GM21528 (cell line): ENCODE measurements at regions not wholly inside any gene's neighbourhood (a gene's known extent, or its start where the extent isn't known, plus 50 kb on each side); places are given as distances from the start of the nearest gene placed in this dataset.
"Not testable (repeated sequence)": the region's sequence is repeated elsewhere in the genome, so short reads cannot be mapped to it uniquely, and the experiment has no call there.

Source experiments
- ATAC-seq: cut with Tn5 transposase; IDR thresholded peaks from one replicate; pipeline ENCODE4 v1.9.1; 2021; ENCODE audit warnings: mild to moderate bottlenecking, moderate library complexity; ENCODE audit not compliant: unreplicated experiment, low FRiP score

- ATAC-seq: no peak
These were observed 105.9 kb downstream of the IL12A start for GRCh38 chr3:160094562-160094961.

DNA sequence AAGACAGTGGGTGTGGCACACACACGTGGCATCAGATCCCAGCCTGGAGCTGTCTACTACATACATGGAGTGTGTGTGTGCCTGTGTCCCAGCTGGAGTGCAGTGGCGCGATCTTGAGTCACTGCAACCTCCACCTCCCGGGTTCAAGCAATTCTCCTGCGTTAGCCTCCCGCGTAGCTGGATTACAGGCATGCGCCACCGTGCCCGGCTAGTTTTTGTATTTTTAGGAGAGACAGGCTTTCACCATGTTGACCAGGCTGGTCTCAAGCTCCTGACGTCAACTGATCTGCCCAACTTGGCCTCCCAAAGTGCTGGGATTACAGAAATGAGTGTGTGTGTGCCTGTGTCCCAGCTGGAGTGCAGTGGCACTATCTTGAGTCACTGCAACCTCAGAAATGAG lies 108.8 kb downstream of the IL12A start:
- ATAC-seq: no peak

DNA sequence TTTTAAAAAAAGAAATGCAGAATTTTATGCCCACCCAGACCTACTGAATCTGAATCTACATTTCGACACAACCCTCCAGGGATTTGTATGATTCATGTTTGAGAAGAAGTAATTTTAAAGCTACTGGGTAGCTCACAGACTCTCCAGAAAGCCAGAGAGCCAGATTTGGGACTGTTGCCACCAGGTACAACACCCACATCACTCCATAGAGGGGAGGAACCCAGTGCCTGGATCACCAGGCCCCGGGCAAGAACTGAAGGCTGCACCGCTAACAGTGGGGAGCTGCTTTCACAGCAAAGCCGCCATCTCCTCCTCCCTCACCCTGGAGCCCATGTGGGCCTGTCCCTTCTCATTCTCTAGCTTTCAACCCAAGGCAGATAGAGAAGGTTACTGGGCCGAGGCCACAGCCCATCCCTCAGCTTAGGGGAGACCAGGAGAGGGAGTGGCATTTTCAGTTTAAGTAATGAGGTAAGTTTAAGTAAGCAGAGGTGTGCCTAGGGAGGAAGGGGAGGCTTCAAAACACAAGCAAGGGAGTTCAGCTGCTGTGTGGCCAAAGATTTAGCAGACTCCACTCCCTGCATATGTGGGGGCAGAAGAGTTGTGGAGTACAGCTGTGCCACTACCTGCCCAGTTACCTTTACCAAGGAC lies 109.8 kb downstream of the IL12A start:
- ATAC-seq: no peak

DNA sequence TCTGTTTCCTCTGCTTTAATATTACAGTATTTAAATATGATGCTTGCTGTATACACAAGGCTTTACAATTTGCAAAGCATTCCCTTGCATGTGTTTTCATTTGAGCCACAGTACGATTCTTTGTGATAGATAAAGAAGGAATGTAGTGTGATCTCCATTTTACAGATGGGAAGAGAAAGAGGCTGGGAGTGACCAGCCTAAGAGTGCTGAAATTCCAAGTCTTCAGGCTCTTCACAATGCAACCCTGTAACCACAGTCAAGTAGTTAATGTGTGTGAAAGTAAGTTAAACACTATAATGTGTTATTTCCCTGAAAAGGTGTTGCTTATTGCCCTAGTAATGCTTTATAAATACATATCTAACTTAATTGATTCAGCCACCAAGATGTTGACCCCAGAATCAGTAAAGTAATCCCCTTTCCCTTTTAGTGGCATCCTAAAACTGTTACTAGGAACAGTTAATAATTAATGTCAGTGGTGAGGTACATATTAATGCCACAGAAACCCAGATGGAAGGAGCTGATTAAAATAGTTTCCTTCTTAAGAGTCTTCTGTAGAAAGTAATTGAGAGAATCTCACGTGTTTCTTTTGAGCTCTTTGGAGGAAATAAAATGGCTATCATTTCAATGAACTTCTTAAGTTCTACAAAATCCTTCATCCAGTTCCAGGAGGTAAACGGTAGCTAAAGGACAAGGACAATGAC lies 110.4 kb downstream of the IL12A start:
- no peak for ATAC-seq

DNA sequence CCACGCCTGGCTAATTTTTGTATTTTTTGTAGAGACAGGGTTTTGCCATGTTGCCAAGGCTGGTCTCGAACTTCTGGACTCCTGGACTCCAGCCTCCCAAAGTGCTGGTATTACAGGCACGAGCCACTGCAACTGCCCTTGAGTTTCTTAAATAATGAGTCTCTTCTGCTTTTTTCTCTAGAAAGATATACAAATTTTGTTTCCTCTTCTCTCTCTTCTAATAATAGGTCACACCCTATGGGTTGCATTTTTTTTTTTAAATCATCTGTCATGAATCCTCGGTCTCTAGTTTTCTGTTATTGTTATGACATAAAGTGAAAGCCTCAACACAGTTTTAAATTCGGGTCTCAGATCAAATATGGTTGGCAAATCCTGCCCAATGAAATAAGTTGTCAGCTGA lies 111.2 kb downstream of the IL12A start:
- ATAC-seq: peak; percentile 52

- no peak for ATAC-seq
These were observed 112.0 kb downstream of the IL12A start for GRCh38 chr3:160100610-160101009.

GRCh38 chr3:160102001-160102400 lies 113.4 kb downstream of the IL12A start:
- ATAC-seq: not testable (repeated sequence)

GRCh38 chr3:160103397-160103796 lies 114.8 kb downstream of the IL12A start:
- no peak for ATAC-seq

DNA sequence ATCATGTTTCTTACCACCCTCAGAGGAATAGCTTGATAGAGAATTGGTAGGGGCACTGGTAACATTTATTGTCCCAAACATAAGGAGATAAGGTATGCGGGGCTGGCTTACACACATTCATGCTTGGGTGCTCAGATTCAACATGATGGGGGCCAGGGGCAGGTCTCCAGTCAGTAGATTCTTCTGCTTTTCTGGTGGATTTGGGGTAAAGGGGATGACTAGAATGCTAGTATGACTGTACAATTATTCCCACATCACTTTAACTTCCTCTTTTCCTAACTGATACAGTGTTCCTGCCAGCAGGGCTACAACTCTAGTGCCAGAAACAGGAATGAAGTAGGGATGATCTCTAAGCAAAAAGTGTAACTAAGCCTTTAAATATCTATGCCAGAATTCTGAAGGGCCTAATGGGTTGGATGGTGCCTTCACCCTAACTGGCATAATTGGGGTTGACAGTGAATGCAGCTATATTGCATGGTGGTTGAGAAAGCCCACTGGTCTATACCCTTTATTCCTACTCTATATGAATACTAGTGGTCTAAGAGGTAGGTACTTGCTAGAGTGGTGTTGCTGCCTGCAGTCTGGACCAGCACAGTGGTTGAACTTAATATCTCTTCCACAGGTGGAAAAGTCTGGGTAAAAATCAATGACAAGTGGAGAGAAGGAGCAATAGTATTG lies 117.4 kb downstream of the IL12A start:
- ATAC-seq: no peak

DNA sequence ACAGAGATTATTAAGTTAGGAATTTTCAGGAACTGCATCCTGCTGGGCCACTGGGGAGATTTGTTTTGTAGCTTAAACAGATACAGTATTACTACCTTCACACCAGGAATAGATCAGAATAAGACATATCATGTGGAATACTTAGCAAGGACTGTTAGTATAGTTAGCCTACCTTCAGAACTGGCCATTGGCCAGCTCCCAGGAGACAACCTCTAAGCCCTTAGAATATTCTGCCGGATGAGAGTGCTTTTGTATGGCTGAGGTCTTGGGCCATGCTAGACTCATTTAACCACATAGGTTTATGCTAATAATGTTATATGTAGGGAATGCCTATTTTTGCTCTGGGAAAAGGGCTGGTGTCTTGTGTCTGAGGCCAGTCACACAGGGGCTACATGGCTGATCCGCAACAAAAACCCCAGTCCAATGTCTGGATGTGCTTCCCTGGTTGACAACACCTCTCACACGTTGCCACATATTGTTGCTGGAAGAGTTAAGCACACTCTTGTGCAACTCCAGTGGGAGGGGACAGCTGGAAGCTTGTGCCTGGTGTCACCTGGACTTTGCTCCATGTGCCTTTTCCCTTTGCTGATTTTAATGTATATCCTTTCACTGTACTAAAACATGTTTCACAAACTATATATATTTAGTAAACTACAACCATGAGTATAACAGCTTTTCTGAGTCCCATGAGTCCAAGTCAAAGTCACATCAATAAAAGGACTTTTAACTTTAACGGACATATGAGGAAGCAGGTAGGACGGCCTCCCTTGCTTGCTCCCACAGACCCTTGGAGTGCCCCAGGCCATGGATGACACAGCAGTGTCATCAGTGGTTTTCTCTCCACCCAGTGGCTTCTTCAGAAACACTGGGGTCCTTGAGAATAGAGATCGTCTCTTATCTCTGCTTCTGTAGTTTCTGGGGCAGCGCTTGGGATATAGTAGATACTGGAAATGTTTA lies 118.0 kb upstream of the C3orf80 start:
- no peak for ATAC-seq

- ATAC-seq: no peak
These were observed 116.9 kb upstream of the C3orf80 start for GRCh38 chr3:160108362-160108761.

- ATAC-seq: no peak
These were observed 112.7 kb upstream of the C3orf80 start for GRCh38 chr3:160112481-160112880.

DNA sequence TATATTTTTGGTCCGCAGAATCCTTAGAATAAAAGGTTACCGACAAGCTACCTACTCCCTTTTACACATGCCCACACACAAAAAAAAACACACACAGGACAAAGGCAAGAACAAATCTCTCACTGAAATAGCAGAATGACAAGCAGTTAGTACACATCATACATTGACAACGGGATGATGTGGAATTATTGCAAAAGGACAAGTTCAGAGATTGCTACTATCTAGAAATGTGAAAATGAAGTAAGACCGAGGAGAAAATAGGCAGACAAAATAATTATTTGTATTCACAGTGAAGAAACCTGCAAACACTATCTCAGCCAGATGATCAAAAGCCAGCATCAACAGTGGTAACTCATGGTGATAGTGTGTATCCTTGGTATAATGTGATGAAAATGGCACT lies 112.2 kb upstream of the C3orf80 start:
- no peak for ATAC-seq

GRCh38 chr3:160114355-160114995 lies 110.7 kb upstream of the C3orf80 start:
- ATAC-seq: no peak

GRCh38 chr3:160115387-160115786 lies 109.8 kb upstream of the C3orf80 start:
- no peak for ATAC-seq

GRCh38 chr3:160124224-160124623 lies 101.0 kb upstream of the C3orf80 start:
- ATAC-seq: no peak

DNA sequence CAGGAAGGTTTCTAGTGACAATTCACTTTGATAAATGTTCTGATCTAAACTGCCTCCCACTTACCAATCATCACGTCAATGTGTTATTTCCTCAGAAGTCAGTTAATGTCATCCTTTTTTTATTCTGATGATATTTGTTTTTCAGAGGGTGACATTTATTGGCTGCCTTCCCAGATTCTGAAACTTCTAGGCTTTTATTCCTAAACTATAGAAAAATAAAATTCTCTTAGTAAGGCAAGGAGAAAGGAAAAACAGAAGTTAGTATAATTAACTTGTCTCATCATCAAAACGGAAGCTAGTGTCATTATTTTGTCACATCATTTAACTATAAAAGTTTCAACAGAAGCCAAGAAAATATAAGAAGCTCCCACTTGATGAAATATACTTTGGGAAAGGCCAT lies 100.0 kb upstream of the C3orf80 start:
- no peak for ATAC-seq

GRCh38 chr3:160126051-160126450 lies 99.2 kb upstream of the C3orf80 start:
- no peak for ATAC-seq

DNA sequence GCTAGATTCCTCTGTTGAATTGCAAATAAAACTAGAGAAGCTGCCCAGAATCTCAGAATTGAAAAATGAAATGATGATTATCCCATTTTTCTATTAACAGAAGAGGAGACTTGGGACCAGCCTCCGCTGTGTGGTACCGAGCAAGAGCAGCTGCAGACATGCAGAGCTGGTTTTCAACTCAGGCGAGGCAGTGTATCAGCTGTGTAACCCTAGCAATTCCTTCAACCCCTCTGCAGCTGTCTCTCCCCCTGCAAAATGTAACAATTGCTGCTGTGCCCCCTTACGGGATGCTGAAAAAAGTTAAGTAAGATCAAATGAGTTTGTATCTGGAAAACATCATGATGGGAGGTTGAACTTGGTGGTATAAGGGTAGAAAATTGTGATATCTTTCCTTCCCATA lies 98.5 kb upstream of the C3orf80 start:
- ATAC-seq: no peak

DNA sequence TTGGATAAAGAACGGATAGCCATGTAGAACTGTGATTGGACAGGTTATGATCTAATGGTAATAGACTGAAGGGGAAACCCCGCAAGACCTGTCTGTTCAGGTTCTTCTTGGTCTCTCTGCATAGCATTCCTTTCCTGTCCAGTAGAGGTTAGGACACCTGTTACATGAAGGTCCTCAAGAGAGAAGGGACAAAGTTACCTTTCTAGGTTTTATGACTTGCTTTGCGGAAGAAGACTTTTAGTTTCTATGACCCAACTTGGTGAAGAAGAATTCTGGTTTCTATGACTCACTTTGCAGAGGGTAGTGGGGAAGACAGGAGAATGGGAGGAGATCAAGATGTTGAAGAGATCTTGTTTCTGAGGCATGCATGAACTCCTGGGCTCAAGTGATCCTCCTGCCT lies 97.9 kb upstream of the C3orf80 start:
- peak; percentile 45 for ATAC-seq
